HCT116 (cell line): ENCODE measurements at regions not wholly inside any gene's neighbourhood (a gene's known extent, or its start where the extent isn't known, plus 50 kb on each side); places are given as distances from the start of the nearest gene placed in this dataset.

Experiments
- ATAC-seq: fragments of 200-7000 bp; cut with Tn5 transposase; 2 replicates; pipeline ENCODE4 v1.9.1; 2020; ENCODE audit warnings: mild to moderate bottlenecking, moderate library complexity
- BruUV-seq: library from RNA; stranded (reverse); fragments of 400-500 nt; replicated peaks from 2 replicates; lab custom pipeline; 2021; lab: Mats Ljungman, UMichigan
- CTCF ChIA-PET: fragments of 300-600 bp; sonication (Branson Sonifier 250); formaldehyde crosslinking; loops from one replicate; lab custom pipeline; 2021; ENCODE audit warnings: antibody characterized with exemption; lab: Charles Lee
- POLR2A ChIA-PET: fragments of 300-600, 350-600 bp; sonication (Branson Sonifier 250); formaldehyde crosslinking; loops from one replicate; lab custom pipeline; 2021; ENCODE audit warnings: antibody characterized with exemption; lab: Charles Lee
- RAD21 ChIA-PET, 2 experiments: fragments of 300-600 bp; sonication (Branson Sonifier 250); formaldehyde crosslinking; loops; one replicate each; lab custom pipeline; 2023; ENCODE audit warnings: low total read pairs in 2 of 2; ENCODE audit not compliant: uncharacterized antibody in 2 of 2, unreplicated experiment in 2 of 2, low non-redundant PET in 1 of 2; lab: Charles Lee
- DNase-seq: peaks from one replicate; pipeline ENCODE4 v3.0.0-alpha.2; 2010; ENCODE audit warnings: low read depth, low spot score
- H2AFZ ChIP-seq: fragments of 200-600 bp; shearing (Covaris generic), sonication (generic); 2 replicates; pipeline ENCODE4 v1.6.1; 2017; ENCODE audit warnings: low read depth, mixed run types, mixed read lengths, antibody characterized with exemption, low read length; ENCODE audit not compliant: poor library complexity, severe bottlenecking
- H3K27ac ChIP-seq: 2 replicates; pipeline ENCODE4 v1.5.1; 2012; ENCODE audit warnings: low read depth, low read length
- H3K27me3 ChIP-seq: fragments of 200-600 bp; sonication (generic); 2 replicates; pipeline ENCODE4 v1.6.1; 2016; ENCODE audit warnings: mixed run types, low read length, mixed read lengths; ENCODE audit not compliant: insufficient read depth
- H3K36me3 ChIP-seq, 2 experiments: fragments of 200-500 bp in 1 of 2; fragments of 200-600 bp in 1 of 2; sonication (Bioruptor generic) in 1 of 2; sonication (generic) in 1 of 2; 2 replicates each; pipeline versions ENCODE4 v1.5.1 to v1.6.1; 2014 to 2016; ENCODE audit warnings: low read length in 2 of 2, inconsistent platforms in 1 of 2, mixed read lengths in 1 of 2, mixed run types in 1 of 2; ENCODE audit not compliant: insufficient read depth in 2 of 2, control insufficient read depth in 1 of 2
- H3K4me1 ChIP-seq, 2 experiments: fragments of 200-600 bp in 1 of 2; sonication (generic) in 1 of 2; 2 replicates each; pipeline versions ENCODE4 v1.5.1 to v1.6.1; 2012 to 2017; ENCODE audit warnings: low read length in 2 of 2, inconsistent platforms in 1 of 2, mild to moderate bottlenecking in 1 of 2, mixed read lengths in 1 of 2, mixed run types in 1 of 2, moderate library complexity in 1 of 2; ENCODE audit not compliant: insufficient read depth in 2 of 2, control insufficient read depth in 1 of 2
- H3K4me2 ChIP-seq: fragments of 200-600 bp; sonication (generic); 2 replicates; pipeline ENCODE4 v1.6.1; 2017; ENCODE audit warnings: mixed run types, low read length, mixed read lengths
- H3K4me3 ChIP-seq, 2 experiments: fragments of 200-600 bp in 1 of 2; sonication (generic) in 1 of 2; replicated peaks in 1 of 2; 2 replicates each; pipeline ENCODE4 v1.5.1; 2011 to 2016; ENCODE audit warnings: low read length in 2 of 2, control low read depth in 1 of 2, low read depth in 1 of 2, mild to moderate bottlenecking in 1 of 2, mixed read lengths in 1 of 2, mixed run types in 1 of 2
- H3K79me2 ChIP-seq: fragments of 200-600 bp; sonication (generic); 2 replicates; pipeline ENCODE4 v1.6.1; 2017; ENCODE audit warnings: mild to moderate bottlenecking, mixed run types, low read length, moderate library complexity, mixed read lengths; ENCODE audit not compliant: insufficient read depth
- H3K9ac ChIP-seq: fragments of 200-600 bp; sonication (generic); 2 replicates; pipeline ENCODE4 v1.6.1; 2016; ENCODE audit warnings: low read length, mixed read lengths
- H3K9me2 ChIP-seq: fragments of 200-600 bp; sonication (generic), shearing (Covaris generic); 2 replicates; pipeline ENCODE4 v1.6.1; 2017; ENCODE audit warnings: mixed run types, mild to moderate bottlenecking, moderate library complexity; ENCODE audit not compliant: insufficient read depth
- H3K9me3 ChIP-seq, 2 experiments: fragments of 200-500 bp in 1 of 2; fragments of 200-600 bp in 1 of 2; sonication (Bioruptor generic) in 1 of 2; sonication (generic) in 1 of 2; 2 replicates each; pipeline ENCODE4 v1.6.1; 2014 to 2017; ENCODE audit warnings: low read length in 2 of 2, mixed read lengths in 2 of 2, inconsistent platforms in 1 of 2, low read depth in 1 of 2, mild to moderate bottlenecking in 1 of 2, mixed run types in 1 of 2, moderate library complexity in 1 of 2; ENCODE audit not compliant: control insufficient read depth in 1 of 2, insufficient read depth in 1 of 2
- H4K20me1 ChIP-seq: fragments of 200-600 bp; sonication (generic), shearing (Covaris generic); 2 replicates; pipeline ENCODE4 v1.6.1; 2017; ENCODE audit warnings: mixed run types, mild to moderate bottlenecking, moderate library complexity; ENCODE audit not compliant: insufficient read depth
- ATF3 ChIP-seq: IDR thresholded peaks from 2 replicates; pipeline ENCODE4 v1.6.1; 2012
- CEBPB ChIP-seq: IDR thresholded peaks from 2 replicates; pipeline ENCODE4 v1.6.1; 2012; ENCODE audit warnings: low read depth
- EGR1 ChIP-seq: IDR thresholded peaks from 2 replicates; pipeline ENCODE4 v1.6.1; 2012; ENCODE audit warnings: low read depth
- ELF1 ChIP-seq: IDR thresholded peaks from 2 replicates; pipeline ENCODE4 v1.6.1; 2012; ENCODE audit warnings: low read depth, borderline replicate concordance
- EZH2 ChIP-seq: fragments of 200-600 bp; sonication (generic); IDR thresholded peaks from 2 replicates; pipeline ENCODE4 v1.6.1; 2017; ENCODE audit warnings: antibody characterized with exemption, mixed run types
- EZH2phosphoT487 ChIP-seq: fragments of 200-600 bp; IDR thresholded peaks from 2 replicates; pipeline ENCODE4 v1.6.1; 2018; ENCODE audit warnings: antibody characterized with exemption, borderline replicate concordance
- FOSL1 ChIP-seq: IDR thresholded peaks from 2 replicates; pipeline ENCODE4 v1.6.1; 2012; ENCODE audit warnings: low read depth
- MAX ChIP-seq: IDR thresholded peaks from 2 replicates; pipeline ENCODE4 v1.6.1; 2012
- RAD21 ChIP-seq: IDR thresholded peaks from 2 replicates; pipeline ENCODE4 v1.6.1; 2012; ENCODE audit warnings: low read depth, mild to moderate bottlenecking
- SP1 ChIP-seq: IDR thresholded peaks from 2 replicates; pipeline ENCODE4 v1.6.1; 2012; ENCODE audit warnings: low read depth
- SRF ChIP-seq: IDR thresholded peaks from 2 replicates; pipeline ENCODE4 v1.6.1; 2012; ENCODE audit warnings: low read depth
- TCF7L2 ChIP-seq: IDR thresholded peaks from 2 replicates; pipeline ENCODE4 v1.7.0; 2011; ENCODE audit warnings: borderline replicate concordance, inconsistent platforms; ENCODE audit not compliant: insufficient read depth, insufficient read length; ENCODE audit errors: extremely low read depth
- ZBTB33 ChIP-seq: IDR thresholded peaks from 2 replicates; pipeline ENCODE4 v1.6.1; 2011; ENCODE audit warnings: mild to moderate bottlenecking, low read length, moderate library complexity; ENCODE audit not compliant: insufficient replicate concordance; ENCODE audit errors: extremely low read depth
- ZFX ChIP-seq: fragments of 450-650 bp; IDR thresholded peaks from 2 replicates; pipeline ENCODE4 v1.6.1; 2017
- ZNF274 ChIP-seq: fragments of 200-500 bp; sonication (Bioruptor generic); IDR thresholded peaks from 2 replicates; pipeline ENCODE4 v1.6.1; 2014; ENCODE audit warnings: mild to moderate bottlenecking, low read depth, low read length, inconsistent platforms
- intact Hi-C: fragments of 100-400 bp; cut with micrococcal nuclease; formaldehyde crosslinking; loops from 2 replicates; pipeline ENCODE4 v1.10.0; 2022

GRCh38 chrX:150162141-150162540 lies 201.0 kb upstream of the MAMLD1 start:
- peaks cover 5 to 8% of the 10 kb centered on the region in 2 experiments; a peak in 3 of 4 replicates for H3K4me1 ChIP-seq
- peak; percentile 88 for ATAC-seq
- no peaks in the 10 kb centered on the region for H3K27me3 ChIP-seq
- ChIA-PET CTCF (no interaction called here), RAD21 (no interaction called here)
- H4K20me1 ChIP-seq = no peaks in the 10 kb centered on the region
- no peaks in the 10 kb centered on the region for H3K79me2 ChIP-seq
- peak overlapping the region; percentile 55 for H3K4me2 ChIP-seq
- no peak overlapping the region for H3K4me3 ChIP-seq
- BruUV-seq = no TSS peak
- H2AFZ ChIP-seq = peak overlapping the region; percentile 26
- H3K9ac ChIP-seq = no peak overlapping the region
- TF ChIP-seq RAD21 (no peak), FOSL1 (peak; percentile 69)
- TF ChIP-seq, all 23 proteins: peak for 1
- intact Hi-C loops = no loop called here
- Histone ChIP-seq H3K9me2 (no peaks in the 10 kb centered on the region), H3K9me3 (no peaks in the 10 kb centered on the region), H3K27ac (no peak overlapping the region), H3K36me3 (no peaks in the 10 kb centered on the region)
- POLR2A ChIA-PET = no interaction called here
- peak; percentile 27 for DNase-seq

- ChIA-PET RAD21 (no interaction called here), CTCF (no interaction called here), POLR2A (no interaction called here)
- BruUV-seq = no TSS peak
- no peaks in the 10 kb centered on the region for H3K9me3 ChIP-seq
- no peak overlapping the region for H3K9ac ChIP-seq
- H3K4me2 ChIP-seq = no peak overlapping the region
- H4K20me1 ChIP-seq = no peaks in the 10 kb centered on the region
- no peaks in the 10 kb centered on the region for H3K79me2 ChIP-seq
- ATAC-seq = no peak
- no peaks in the 10 kb centered on the region for H3K9me2 ChIP-seq
- no peaks in the 10 kb centered on the region for H3K27me3 ChIP-seq
- no peaks in the 10 kb centered on the region for H3K36me3 ChIP-seq
- H2AFZ ChIP-seq = no peak overlapping the region
- intact Hi-C loops = no loop called here
- no peak overlapping the region for H3K27ac ChIP-seq
- peaks cover 5 to 8% of the 10 kb centered on the region in 2 experiments; a peak in 3 of 4 replicates for H3K4me1 ChIP-seq
- no peak overlapping the region for H3K4me3 ChIP-seq
- TF ChIP-seq EZH2 = no peak
- TF ChIP-seq ZBTB33 = no peak
- no peak for TF ChIP-seq EZH2phosphoT487
- no peak for TF ChIP-seq TCF7L2
- no peak for TF ChIP-seq MAX
- TF ChIP-seq RAD21 = no peak
- no peak for TF ChIP-seq ELF1
- TF ChIP-seq ZNF274 = no peak
- no peak for TF ChIP-seq ATF3
- no peak for TF ChIP-seq SRF
- TF ChIP-seq EGR1 = no peak
- no peak for TF ChIP-seq SP1
- TF ChIP-seq CEBPB = no peak
- no peak for TF ChIP-seq ZFX
- TF ChIP-seq, all 23 proteins: peak for 0
- DNase-seq = no peak
These were observed 199.7 kb upstream of the MAMLD1 start for GRCh38 chrX:150163221-150163930.
